Mesothelial cell of epicardium (in vitro differentiated cells): ENCODE measurements at regions not wholly inside any gene's neighbourhood (a gene's known extent, or its start where the extent isn't known, plus 50 kb on each side); places are given as distances from the start of the nearest gene placed in this dataset.

Source experiments
- DNase-seq, 2 experiments: peaks; one replicate each; pipeline ENCODE4 v3.0.0; 2021; ENCODE audit warnings: low spot score in 2 of 2; ENCODE audit not compliant: unreplicated experiment in 2 of 2
- H3K27ac Mint-ChIP-seq: 2 replicates; pipeline ENCODE4 v1.8.0; 2021; ENCODE audit warnings: mixed read lengths
- H3K27me3 Mint-ChIP-seq: 2 replicates; pipeline ENCODE4 v1.8.0; 2021; ENCODE audit warnings: low read depth, mixed read lengths
- H3K36me3 Mint-ChIP-seq: 2 replicates; pipeline ENCODE4 v1.8.0; 2021; ENCODE audit warnings: mixed read lengths
- H3K4me1 Mint-ChIP-seq: 2 replicates; pipeline ENCODE4 v1.8.0; 2021; ENCODE audit warnings: mixed read lengths
- H3K4me3 Mint-ChIP-seq: 2 replicates; pipeline ENCODE4 v1.8.0; 2021; ENCODE audit warnings: mild to moderate bottlenecking, moderate library complexity, mixed read lengths
- H3K9me3 Mint-ChIP-seq: 2 replicates; pipeline ENCODE4 v1.8.0; 2021; ENCODE audit warnings: mixed read lengths
- TF ChIP-seq, protein P1 (sequence below): fragments of 200-600 bp; sonication (generic); IDR thresholded peaks from one replicate; pipeline ENCODE4 v1.5.0; 2021; ENCODE audit warnings: antibody characterized with exemption; ENCODE audit not compliant: unreplicated experiment

DNA sequence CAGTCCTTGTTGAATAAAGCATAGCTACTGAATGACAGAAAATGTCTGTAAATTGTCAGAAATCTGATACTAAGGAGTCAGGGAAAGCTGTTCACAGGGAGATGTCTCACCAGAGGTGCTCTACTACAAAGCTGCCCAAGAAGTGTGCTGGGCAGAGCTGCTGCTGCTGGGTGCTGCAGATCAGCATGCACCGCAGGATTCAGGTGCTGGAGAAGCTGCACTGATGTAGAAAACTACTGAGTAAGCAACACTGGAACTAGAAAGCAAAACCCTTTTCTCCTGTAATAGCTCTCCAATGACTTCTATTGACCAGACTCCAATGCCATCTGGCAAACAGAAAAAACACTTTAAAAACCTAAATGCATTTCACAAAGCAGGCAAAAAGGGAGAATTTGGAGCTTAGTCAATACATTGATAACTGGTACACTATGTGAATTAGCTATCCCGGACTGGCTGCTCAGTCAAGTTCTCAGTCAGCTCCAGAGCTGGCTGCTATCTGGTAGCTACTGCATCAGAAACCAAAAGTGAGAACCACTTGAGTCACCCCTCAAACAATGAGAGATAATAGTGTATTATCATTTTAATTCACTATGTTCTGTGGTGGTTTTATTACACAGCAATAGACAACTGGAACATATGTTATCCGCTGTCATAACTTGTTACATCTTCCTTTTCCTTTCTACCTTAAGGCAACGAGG lies 493.1 kb downstream of the CPS1 start:
- DNase-seq: no peak
- H3K4me3 Mint-ChIP-seq: no peak overlapping the region
- TF ChIP-seq, protein P1, sequence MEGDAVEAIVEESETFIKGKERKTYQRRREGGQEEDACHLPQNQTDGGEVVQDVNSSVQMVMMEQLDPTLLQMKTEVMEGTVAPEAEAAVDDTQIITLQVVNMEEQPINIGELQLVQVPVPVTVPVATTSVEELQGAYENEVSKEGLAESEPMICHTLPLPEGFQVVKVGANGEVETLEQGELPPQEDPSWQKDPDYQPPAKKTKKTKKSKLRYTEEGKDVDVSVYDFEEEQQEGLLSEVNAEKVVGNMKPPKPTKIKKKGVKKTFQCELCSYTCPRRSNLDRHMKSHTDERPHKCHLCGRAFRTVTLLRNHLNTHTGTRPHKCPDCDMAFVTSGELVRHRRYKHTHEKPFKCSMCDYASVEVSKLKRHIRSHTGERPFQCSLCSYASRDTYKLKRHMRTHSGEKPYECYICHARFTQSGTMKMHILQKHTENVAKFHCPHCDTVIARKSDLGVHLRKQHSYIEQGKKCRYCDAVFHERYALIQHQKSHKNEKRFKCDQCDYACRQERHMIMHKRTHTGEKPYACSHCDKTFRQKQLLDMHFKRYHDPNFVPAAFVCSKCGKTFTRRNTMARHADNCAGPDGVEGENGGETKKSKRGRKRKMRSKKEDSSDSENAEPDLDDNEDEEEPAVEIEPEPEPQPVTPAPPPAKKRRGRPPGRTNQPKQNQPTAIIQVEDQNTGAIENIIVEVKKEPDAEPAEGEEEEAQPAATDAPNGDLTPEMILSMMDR: no peak
- no peaks in the 10 kb centered on the region for H3K36me3 Mint-ChIP-seq
- H3K27me3 Mint-ChIP-seq: peaks cover 12% of the 10 kb centered on the region
- H3K4me1 Mint-ChIP-seq: no peaks in the 10 kb centered on the region
- H3K9me3 Mint-ChIP-seq: no peaks in the 10 kb centered on the region
- no peak overlapping the region for H3K27ac Mint-ChIP-seq

DNA sequence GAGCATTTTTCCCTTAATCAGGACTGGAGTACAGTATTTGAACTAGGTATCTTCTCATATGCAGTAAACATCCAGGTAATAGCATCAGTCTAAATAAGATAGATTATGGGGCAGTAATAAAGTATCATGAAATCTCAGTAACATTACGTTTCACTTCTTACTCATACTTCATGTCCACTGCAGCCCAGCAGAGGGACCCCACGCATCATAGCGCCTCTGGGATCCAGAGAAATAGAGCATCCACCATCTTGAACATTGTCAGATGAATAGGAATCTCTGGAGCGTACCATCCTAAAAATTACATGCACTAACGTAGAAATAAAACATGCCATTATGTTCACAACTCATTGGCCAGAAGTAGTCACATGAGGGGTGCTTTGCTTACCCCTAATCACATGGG lies 499.0 kb downstream of the CPS1 start:
- H3K9me3 Mint-ChIP-seq: no peaks in the 10 kb centered on the region
- no peaks in the 10 kb centered on the region for H3K27me3 Mint-ChIP-seq
- no peak for DNase-seq
- TF ChIP-seq, protein P1: no peak
- H3K4me1 Mint-ChIP-seq: no peaks in the 10 kb centered on the region
- no peak overlapping the region for H3K4me3 Mint-ChIP-seq
- H3K27ac Mint-ChIP-seq: no peak overlapping the region
- H3K36me3 Mint-ChIP-seq: no peaks in the 10 kb centered on the region

DNA sequence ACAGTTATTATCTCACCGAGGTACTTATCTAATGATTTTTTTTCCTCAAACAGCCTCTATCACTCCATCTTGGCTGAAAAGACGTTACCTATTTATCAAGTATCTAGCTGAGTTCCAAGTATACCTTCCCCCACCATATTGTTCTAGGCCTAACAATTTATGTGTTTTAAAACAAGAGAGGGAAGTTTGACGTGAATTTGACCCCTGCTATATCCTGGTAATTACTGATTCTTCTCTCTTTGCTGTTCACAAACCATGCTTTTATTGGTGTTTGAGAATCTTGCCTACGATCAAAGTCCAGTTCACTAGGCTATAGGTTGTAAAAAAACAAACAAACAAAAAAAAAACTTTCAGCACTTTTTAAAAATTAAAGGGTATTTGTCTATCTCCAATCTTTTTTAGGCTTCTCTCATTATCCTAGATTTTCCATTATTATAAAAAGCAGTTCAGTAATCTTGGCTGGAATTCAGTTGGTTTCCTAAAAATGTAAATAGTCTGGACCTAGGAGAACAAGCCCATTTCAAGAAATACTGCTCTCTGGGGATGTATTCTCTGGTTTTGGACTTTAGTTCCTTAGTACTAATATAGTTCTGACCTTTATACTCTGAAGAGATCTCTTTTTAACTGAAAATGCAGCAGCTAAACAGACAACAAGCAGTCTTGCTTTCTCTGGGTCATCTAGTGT lies 505.4 kb downstream of the CPS1 start:
- H3K27me3 Mint-ChIP-seq: no peaks in the 10 kb centered on the region
- H3K4me1 Mint-ChIP-seq: no peaks in the 10 kb centered on the region
- no peaks in the 10 kb centered on the region for H3K36me3 Mint-ChIP-seq
- DNase-seq: no peak
- no peaks in the 10 kb centered on the region for H3K9me3 Mint-ChIP-seq
- no peak overlapping the region for H3K27ac Mint-ChIP-seq
- H3K4me3 Mint-ChIP-seq: no peak overlapping the region
- TF ChIP-seq, protein P1: no peak

DNA sequence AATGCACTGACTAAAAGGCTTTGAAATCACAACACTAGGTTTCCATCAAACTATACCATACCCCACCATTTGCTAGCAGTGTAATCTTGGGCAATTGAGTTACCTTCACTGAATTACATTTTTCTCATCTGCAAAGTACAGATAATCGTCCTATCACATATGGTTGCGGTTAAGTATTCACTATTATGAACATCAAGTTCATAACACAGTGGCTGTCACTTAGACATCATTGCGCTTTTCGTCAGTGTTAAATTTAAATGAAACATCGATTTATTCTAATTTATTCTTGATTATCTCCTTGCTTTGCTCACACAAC lies 505.9 kb downstream of the CPS1 start:
- DNase-seq: no peak
- H3K36me3 Mint-ChIP-seq: no peaks in the 10 kb centered on the region
- TF ChIP-seq, protein P1: no peak
- no peaks in the 10 kb centered on the region for H3K9me3 Mint-ChIP-seq
- H3K27ac Mint-ChIP-seq: no peak overlapping the region
- no peaks in the 10 kb centered on the region for H3K27me3 Mint-ChIP-seq
- H3K4me3 Mint-ChIP-seq: no peak overlapping the region
- no peaks in the 10 kb centered on the region for H3K4me1 Mint-ChIP-seq

DNA sequence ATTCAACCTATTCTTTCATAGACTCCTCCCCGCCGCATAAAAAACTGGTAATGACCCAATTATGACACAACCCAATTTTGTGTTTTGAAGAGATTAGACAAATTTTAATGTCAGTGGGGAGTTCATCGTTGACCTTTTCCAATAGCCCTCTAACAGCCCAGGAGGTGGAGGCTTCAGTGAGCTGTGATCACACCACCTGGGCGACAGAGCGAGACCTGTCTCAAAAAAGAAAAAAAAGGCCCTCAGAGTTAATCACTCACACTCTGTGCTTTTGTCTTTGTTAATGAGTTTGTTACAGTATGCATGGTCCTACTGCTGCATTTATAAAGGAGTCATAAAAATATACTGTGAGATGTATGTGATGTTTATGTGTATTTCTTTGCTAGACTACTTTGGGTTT lies 510.6 kb downstream of the CPS1 start:
- Mint-ChIP-seq H3K27me3 (peaks cover 4% of the 10 kb centered on the region), H3K4me3 (no peak overlapping the region), H3K4me1 (no peaks in the 10 kb centered on the region), H3K27ac (no peak overlapping the region), H3K9me3 (no peaks in the 10 kb centered on the region), H3K36me3 (no peaks in the 10 kb centered on the region)
- TF ChIP-seq, protein P1: no peak
- DNase-seq: no peak
